WTC11 (cell line): ENCODE measurements at regions not wholly inside any gene's neighbourhood (a gene's known extent, or its start where the extent isn't known, plus 50 kb on each side); places are given as distances from the start of the nearest gene placed in this dataset.

Source experiments
- ATAC-seq: fragments of 200-7000 bp; cut with Tn5 transposase; 2 replicates; pipeline ENCODE4 v1.10.0; 2021; ENCODE audit warnings: mild to moderate bottlenecking, moderate library complexity
- CTCF ChIA-PET: fragments of 300-600 bp; sonication (Branson Sonifier 250); formaldehyde crosslinking; loops from one replicate; lab custom pipeline; 2021; ENCODE audit warnings: antibody characterized with exemption; lab: Charles Lee
- POLR2A ChIA-PET: fragments of 350-600 bp; sonication (Branson Sonifier 250); formaldehyde crosslinking; loops from one replicate; lab custom pipeline; 2021; ENCODE audit warnings: antibody characterized with exemption; lab: Charles Lee
- DNase-seq: peaks from one replicate; pipeline ENCODE4 v3.0.0; 2021; ENCODE audit warnings: low spot score
- H3K27ac Mint-ChIP-seq: 2 replicates; pipeline ENCODE4 v1.8.0; 2021; ENCODE audit warnings: mixed read lengths
- H3K27me3 Mint-ChIP-seq: 2 replicates; pipeline ENCODE4 v1.8.0; 2021; ENCODE audit warnings: low read depth, mild to moderate bottlenecking, moderate library complexity, mixed read lengths
- H3K36me3 Mint-ChIP-seq: 2 replicates; pipeline ENCODE4 v1.8.0; 2021; ENCODE audit warnings: mixed read lengths
- H3K4me1 Mint-ChIP-seq: 2 replicates; pipeline ENCODE4 v1.8.0; 2022; ENCODE audit warnings: mixed read lengths
- H3K4me3 Mint-ChIP-seq: 2 replicates; pipeline ENCODE4 v1.8.0; 2021; ENCODE audit warnings: mild to moderate bottlenecking, moderate library complexity, mixed read lengths
- H3K9me3 Mint-ChIP-seq: 2 replicates; pipeline ENCODE4 v1.8.0; 2021; ENCODE audit warnings: mixed read lengths
- ATF1 ChIP-seq: sonication (generic); formaldehyde crosslinking; IDR thresholded peaks from 2 replicates; pipeline ENCODE4 v1.8.1; 2023; ENCODE audit warnings: mild to moderate bottlenecking, moderate library complexity, missing genetic modification reagents
- CBFB ChIP-seq: sonication (generic); formaldehyde crosslinking; IDR thresholded peaks from 2 replicates; pipeline ENCODE4 v1.8.1; 2022; ENCODE audit warnings: mild to moderate bottlenecking, low read depth, missing genetic modification reagents
- FOXP1 ChIP-seq: sonication (generic); formaldehyde crosslinking; IDR thresholded peaks from 2 replicates; pipeline ENCODE4 v1.8.0; 2022; ENCODE audit warnings: missing genetic modification reagents, mild to moderate bottlenecking, moderate library complexity, borderline replicate concordance
- IRF2 ChIP-seq: sonication (generic); formaldehyde crosslinking; IDR thresholded peaks from 2 replicates; pipeline ENCODE4 v1.8.0; 2022; ENCODE audit warnings: low read depth, missing genetic modification reagents, borderline replicate concordance
- NR3C1 ChIP-seq: sonication (generic); formaldehyde crosslinking; conservative IDR thresholded peaks from 2 replicates; pipeline ENCODE4 v1.8.1; 2023; ENCODE audit warnings: low read depth, mild to moderate bottlenecking, missing genetic modification reagents
- RELA ChIP-seq: sonication (generic); formaldehyde crosslinking; IDR thresholded peaks from 2 replicates; pipeline ENCODE4 v1.8.1; 2022; ENCODE audit warnings: missing genetic modification reagents, mild to moderate bottlenecking, borderline replicate concordance
- SOX15 ChIP-seq: fragments of 250-450 bp; sonication (Bioruptor Pico); IDR thresholded peaks from 2 replicates; pipeline ENCODE4 v1.9.0; 2021; ENCODE audit warnings: mild to moderate bottlenecking
- SP1 ChIP-seq: sonication (generic); formaldehyde crosslinking; conservative IDR thresholded peaks from 2 replicates; pipeline ENCODE4 v1.8.1; 2022; ENCODE audit warnings: missing genetic modification reagents
- STAT6 ChIP-seq: sonication (generic); formaldehyde crosslinking; conservative IDR thresholded peaks from 2 replicates; pipeline ENCODE4 v1.8.1; 2023; ENCODE audit warnings: mild to moderate bottlenecking, low read depth, missing genetic modification reagents, moderate library complexity
- TCF7 ChIP-seq: sonication (generic); formaldehyde crosslinking; IDR thresholded peaks from 2 replicates; pipeline ENCODE4 v1.8.0; 2022; ENCODE audit warnings: mild to moderate bottlenecking, low read depth, missing genetic modification reagents, moderate library complexity
- TEAD1 ChIP-seq: sonication (generic); formaldehyde crosslinking; IDR thresholded peaks from 2 replicates; pipeline ENCODE4 v1.8.0; 2022; ENCODE audit warnings: mild to moderate bottlenecking, missing genetic modification reagents
- TEAD4 ChIP-seq: sonication (generic); formaldehyde crosslinking; IDR thresholded peaks from 2 replicates; pipeline ENCODE4 v1.8.0; 2022; ENCODE audit warnings: mild to moderate bottlenecking, missing genetic modification reagents
- USF1 ChIP-seq: sonication (generic); formaldehyde crosslinking; IDR thresholded peaks from 2 replicates; pipeline ENCODE4 v1.8.0; 2022; ENCODE audit warnings: mild to moderate bottlenecking, missing genetic modification reagents
- ZMAT4 ChIP-seq: fragments of 250-450 bp; sonication (Bioruptor Pico); IDR thresholded peaks from 2 replicates; pipeline ENCODE4 v1.9.0; 2021; ENCODE audit warnings: mild to moderate bottlenecking
- ZNF219 ChIP-seq: sonication (generic); formaldehyde crosslinking; IDR thresholded peaks from 2 replicates; pipeline ENCODE4 v1.8.0; 2023; ENCODE audit warnings: missing genetic modification reagents, mild to moderate bottlenecking, borderline replicate concordance
- ZNF416 ChIP-seq: fragments of 250-450 bp; sonication (Bioruptor Pico); IDR thresholded peaks from 2 replicates; pipeline ENCODE4 v1.9.0; 2021; ENCODE audit warnings: mild to moderate bottlenecking, inconsistent platforms
- ZNF671 ChIP-seq: fragments of 250-450 bp; sonication (Bioruptor Pico); IDR thresholded peaks from 2 replicates; pipeline ENCODE4 v1.8.0; 2021; ENCODE audit warnings: mild to moderate bottlenecking
- TF ChIP-seq, protein P1 (sequence below): sonication (generic); formaldehyde crosslinking; IDR thresholded peaks from 2 replicates; pipeline ENCODE4 v1.8.0; 2023; ENCODE audit warnings: missing genetic modification reagents
- TF ChIP-seq, protein P2 (sequence below): fragments of 250-450 bp; sonication (Bioruptor Pico); IDR thresholded peaks from 2 replicates; pipeline ENCODE4 v1.8.0; 2021; ENCODE audit warnings: mild to moderate bottlenecking
- TF ChIP-seq, protein P3 (sequence below): sonication (generic); formaldehyde crosslinking; IDR thresholded peaks from 2 replicates; pipeline ENCODE4 v1.8.1; 2022; ENCODE audit warnings: missing genetic modification reagents, borderline replicate concordance
- TF ChIP-seq, protein P4 (sequence below): sonication (generic); formaldehyde crosslinking; IDR thresholded peaks from 2 replicates; pipeline ENCODE4 v1.8.0; 2022; ENCODE audit warnings: mild to moderate bottlenecking, missing genetic modification reagents

DNA sequence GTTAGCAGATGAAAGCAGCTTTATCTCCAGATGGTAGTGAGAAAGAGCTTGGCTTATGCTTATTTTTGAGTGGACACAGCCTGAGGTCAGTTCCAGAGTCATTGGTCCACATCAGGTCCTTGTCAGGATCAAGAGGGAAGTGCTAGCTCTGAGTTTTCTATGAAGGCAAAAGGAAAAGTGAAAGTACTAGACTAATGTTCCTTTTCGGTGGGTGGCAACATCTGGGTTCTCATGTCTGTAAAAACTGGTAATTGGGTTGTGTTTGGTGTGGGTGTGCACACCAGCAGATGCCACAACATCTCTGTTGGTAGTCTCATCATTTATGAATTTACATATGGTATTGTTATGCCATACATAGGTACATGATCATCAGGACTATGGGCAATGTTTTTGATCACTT lies 210.5 kb downstream of the PWWP3B start:
- ChIA-PET CTCF (no interaction called here), POLR2A (no interaction called here)
- H3K4me1 Mint-ChIP-seq, result no peaks in the 10 kb centered on the region
- H3K4me3 Mint-ChIP-seq, result no peak overlapping the region
- H3K36me3 Mint-ChIP-seq, result no peaks in the 10 kb centered on the region
- no peak for ATAC-seq
- peaks cover 11% of the 10 kb centered on the region; the same call in 1 of the 2 replicates for H3K9me3 Mint-ChIP-seq
- DNase-seq, result no peak
- no peaks in the 10 kb centered on the region for H3K27me3 Mint-ChIP-seq
- no peak overlapping the region for H3K27ac Mint-ChIP-seq
- TF ChIP-seq, protein P1, sequence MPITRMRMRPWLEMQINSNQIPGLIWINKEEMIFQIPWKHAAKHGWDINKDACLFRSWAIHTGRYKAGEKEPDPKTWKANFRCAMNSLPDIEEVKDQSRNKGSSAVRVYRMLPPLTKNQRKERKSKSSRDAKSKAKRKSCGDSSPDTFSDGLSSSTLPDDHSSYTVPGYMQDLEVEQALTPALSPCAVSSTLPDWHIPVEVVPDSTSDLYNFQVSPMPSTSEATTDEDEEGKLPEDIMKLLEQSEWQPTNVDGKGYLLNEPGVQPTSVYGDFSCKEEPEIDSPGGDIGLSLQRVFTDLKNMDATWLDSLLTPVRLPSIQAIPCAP, result no peak
- TF ChIP-seq SP1, result no peak
- TF ChIP-seq, protein P2, sequence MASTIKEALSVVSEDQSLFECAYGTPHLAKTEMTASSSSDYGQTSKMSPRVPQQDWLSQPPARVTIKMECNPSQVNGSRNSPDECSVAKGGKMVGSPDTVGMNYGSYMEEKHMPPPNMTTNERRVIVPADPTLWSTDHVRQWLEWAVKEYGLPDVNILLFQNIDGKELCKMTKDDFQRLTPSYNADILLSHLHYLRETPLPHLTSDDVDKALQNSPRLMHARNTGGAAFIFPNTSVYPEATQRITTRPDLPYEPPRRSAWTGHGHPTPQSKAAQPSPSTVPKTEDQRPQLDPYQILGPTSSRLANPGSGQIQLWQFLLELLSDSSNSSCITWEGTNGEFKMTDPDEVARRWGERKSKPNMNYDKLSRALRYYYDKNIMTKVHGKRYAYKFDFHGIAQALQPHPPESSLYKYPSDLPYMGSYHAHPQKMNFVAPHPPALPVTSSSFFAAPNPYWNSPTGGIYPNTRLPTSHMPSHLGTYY (CRISPR knock-in tag), result no peak
- no peak for TF ChIP-seq TCF7 (CRISPR knock-in tag)
- no peak for TF ChIP-seq USF1 (CRISPR knock-in tag)
- no peak for TF ChIP-seq ATF1
- no peak for TF ChIP-seq ZNF671 (CRISPR knock-in tag)
- TF ChIP-seq STAT6 (CRISPR knock-in tag), result no peak
- TF ChIP-seq TEAD1 (CRISPR knock-in tag), result no peak
- TF ChIP-seq ZNF219 (CRISPR knock-in tag), result no peak
- no peak for TF ChIP-seq ZMAT4
- TF ChIP-seq FOXP1 (CRISPR knock-in tag), result no peak
- TF ChIP-seq ZNF416 (CRISPR knock-in tag), result no peak
- TF ChIP-seq SOX15 (CRISPR knock-in tag), result no peak
- no peak for TF ChIP-seq CBFB
- TF ChIP-seq IRF2 (CRISPR knock-in tag), result no peak
- TF ChIP-seq, protein P3, sequence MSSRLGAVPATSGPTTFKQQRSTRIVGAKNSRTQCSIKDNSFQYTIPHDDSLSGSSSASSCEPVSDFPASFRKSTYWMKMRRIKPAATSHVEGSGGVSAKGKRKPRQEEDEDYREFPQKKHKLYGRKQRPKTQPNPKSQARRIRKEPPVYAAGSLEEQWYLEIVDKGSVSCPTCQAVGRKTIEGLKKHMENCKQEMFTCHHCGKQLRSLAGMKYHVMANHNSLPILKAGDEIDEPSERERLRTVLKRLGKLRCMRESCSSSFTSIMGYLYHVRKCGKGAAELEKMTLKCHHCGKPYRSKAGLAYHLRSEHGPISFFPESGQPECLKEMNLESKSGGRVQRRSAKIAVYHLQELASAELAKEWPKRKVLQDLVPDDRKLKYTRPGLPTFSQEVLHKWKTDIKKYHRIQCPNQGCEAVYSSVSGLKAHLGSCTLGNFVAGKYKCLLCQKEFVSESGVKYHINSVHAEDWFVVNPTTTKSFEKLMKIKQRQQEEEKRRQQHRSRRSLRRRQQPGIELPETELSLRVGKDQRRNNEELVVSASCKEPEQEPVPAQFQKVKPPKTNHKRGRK (CRISPR knock-in tag), result no peak
- TF ChIP-seq, all 79 proteins: peak for 0

- no peak for ATAC-seq
- Mint-ChIP-seq H3K27me3 (no peaks in the 10 kb centered on the region), H3K36me3 (no peaks in the 10 kb centered on the region), H3K4me1 (peaks cover 3% of the 10 kb centered on the region; the same call in 1 of the 2 replicates), H3K27ac (no peak overlapping the region), H3K9me3 (no peaks in the 10 kb centered on the region), H3K4me3 (no peak overlapping the region)
- TF ChIP-seq NR3C1 (CRISPR knock-in tag) (no peak), TEAD4 (CRISPR knock-in tag) (no peak), RELA (CRISPR knock-in tag) (no peak), FOXP1 (CRISPR knock-in tag) (no peak)
- TF ChIP-seq, protein P1, result no peak
- TF ChIP-seq, protein P4, sequence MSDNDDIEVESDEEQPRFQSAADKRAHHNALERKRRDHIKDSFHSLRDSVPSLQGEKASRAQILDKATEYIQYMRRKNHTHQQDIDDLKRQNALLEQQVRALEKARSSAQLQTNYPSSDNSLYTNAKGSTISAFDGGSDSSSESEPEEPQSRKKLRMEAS, result no peak
- DNase-seq, result no peak
- ChIA-PET CTCF (no interaction called here), POLR2A (no interaction called here)
Observed at GRCh38 chrX:106391284-106391911, 220.4 kb upstream of the RADX start.
